ENCODE measurements at regions not wholly inside any gene's neighbourhood (a gene's known extent, or its start where the extent isn't known, plus 50 kb on each side); places are given as distances from the start of the nearest gene placed in this dataset.

DNA sequence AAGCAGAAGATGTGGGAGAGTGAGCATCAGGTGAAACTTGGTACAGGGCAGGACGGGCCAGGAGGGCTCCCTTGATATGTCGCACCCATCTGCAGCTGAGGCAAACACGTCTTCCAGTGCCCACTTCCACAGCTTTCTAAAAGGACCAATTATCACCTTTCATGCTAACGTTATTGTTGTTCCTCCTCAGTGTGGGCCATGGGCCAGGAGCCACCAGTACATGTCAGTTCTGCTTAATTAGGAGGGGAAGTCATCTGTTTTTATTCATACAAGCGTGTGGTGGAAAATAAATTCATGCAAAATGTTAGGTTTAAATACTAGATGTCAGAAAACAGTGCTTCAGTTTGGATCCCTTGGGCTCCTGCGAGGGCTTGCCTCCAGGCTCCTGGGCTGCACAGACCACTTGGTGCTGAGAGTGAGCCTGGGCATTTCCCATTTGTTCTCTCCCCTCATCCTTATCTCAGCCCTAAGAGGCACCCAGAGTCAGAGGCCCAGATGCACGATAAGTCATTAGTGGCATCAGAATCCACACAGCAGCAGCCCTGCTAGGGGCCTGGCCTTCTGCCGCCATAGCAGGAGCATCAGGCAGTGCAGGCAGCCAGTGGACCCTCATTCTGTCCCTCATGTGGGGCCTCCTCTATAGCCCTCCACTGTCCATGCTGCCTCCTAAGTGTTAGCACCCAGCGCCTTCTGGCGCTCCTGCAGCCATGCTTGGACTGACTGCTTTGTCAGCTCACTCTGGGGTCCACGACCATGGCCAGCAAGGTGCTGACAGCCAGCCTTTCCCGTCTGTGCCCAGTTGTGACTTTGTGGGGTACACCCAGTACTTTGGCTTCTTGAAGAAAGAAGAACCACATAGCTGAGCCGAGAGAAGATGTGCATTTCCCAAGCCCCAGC, 539.8 kb upstream of the RAB6C start:
- no peak for DNase-seq (ENCODE audit: low read depth)

DNA sequence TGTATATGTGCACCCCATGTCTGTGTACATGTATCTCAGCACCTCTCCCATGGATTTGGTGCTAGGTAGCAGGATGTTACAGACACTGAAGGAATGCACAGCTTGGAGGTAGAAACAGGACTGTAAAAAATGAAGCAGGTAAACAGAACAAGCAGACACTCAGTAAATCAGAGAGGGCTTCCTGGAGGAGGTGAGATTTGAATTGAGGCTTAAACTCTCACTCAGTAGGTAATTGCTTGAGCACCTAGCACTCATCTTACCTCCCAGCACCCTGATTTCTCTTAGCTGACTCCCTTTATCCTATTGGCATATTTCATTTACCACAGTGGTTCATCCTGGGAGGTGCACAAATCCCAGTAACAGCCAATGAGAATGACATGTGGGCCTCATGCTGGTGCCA, 537.9 kb upstream of the RAB6C start:
- no peak for DNase-seq (ENCODE audit: low read depth)

DNA sequence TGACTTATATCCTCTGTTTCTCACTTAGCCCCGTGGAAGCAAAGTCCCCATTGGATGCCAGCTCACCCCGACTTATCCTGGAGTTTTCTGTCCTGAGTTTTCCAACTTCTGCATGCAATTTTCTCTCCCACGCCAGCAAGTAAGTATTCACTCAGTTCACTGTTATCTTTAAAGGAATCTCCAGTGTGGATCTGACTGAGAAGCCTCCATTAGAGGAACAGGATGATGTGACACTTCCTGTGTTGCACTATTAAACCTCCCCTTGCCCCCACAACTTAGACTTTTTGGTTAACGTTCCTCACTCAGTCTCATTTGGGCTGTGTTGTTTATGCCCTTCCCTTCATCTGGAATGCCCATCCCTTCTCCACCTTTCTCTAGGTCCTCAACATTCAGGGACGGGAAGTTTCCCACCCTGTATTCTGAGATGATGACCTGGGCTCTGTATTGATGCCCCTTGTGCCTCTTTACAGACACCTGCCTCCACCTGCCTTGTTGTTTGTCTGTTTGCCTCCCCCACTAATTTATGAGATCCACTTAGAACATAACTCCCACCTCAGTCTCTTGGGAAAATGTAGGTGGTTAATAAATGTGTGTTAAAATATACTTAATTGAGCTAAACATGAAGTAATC, 536.1 kb upstream of the RAB6C start:
- no peak for DNase-seq (ENCODE audit: low read depth)

DNA sequence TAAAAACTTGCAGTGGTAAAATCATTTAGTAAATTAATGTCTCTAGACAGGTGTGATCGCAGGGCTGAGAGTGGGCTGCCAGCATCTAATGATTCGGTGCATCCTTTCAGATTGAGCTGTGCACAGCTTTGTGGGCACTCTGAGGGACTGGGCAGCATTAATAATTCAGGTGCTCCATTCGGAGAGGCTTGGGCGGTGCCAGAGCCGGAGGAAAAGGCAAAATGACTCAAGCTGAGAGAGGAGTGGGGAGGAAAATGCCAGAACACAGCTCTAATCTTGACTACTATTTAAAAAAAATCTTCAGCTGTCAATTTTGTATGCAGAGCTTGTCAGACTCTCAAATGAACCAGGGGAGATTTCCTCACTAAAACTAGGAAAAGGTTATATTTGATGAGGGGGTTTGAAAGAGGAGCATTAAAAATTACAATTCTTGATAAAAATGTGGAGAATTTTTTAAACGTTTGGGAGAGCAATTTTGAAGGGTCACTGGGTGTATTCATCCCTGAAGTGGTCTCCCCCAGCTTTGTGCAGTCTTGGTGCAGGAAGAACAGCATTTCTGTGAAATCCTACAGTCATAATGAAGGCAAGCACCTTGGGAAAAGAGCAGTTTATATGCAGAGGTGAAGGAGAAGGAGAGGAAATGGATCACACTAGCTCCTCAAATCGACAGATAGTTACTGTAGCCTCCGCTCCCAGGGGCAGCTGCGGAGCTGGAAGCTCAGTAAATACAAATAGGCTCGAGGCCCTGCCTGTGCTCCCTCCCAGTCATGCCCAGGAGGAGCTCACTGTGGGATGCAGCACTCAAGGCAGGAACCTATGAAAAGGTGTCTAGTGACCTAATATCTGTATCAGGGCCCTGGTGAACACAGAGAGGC, 535.4 kb upstream of the RAB6C start:
- no peak for DNase-seq (ENCODE audit: low read depth)

DNA sequence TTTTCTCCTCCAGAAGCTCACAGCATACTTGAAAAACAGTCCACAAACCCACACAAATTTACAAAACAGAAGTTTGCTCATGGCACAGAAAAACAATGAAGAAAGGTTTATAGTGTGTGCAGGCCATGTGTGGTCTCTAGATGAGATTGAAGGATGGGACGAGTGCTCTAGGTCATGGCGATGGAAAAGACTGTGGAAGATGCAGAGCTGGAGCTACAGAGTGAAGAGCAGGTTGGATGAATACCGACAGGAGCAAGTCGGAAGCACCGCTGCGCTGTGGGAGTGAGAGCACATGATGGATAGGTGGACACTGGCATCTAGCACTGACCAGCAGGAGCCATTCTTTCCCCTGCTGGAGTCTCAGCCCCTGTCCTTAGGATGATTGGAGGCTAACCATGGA, 534.7 kb upstream of the RAB6C start:
- no peak for DNase-seq (ENCODE audit: low read depth)

DNA sequence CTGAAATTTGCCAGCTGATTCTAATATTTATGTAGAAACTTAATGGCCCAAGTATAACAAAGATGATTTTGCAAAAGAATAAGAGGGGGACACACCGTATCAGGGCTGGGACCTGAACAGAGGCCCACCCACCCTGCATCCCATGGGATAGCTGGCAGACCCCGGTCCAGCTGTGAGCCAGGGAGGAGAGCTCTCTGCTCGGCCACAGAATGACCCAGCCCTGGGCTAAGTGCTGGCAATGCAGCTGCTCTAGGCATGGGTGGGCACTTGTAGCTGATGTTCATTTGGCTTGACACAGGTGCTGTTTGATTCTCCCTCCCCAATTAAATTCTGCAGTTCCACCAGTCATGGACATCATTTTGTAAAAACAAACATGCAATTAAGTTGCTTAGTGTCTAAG, 522.8 kb upstream of the RAB6C start:
- DNase-seq (ENCODE audit: low read depth) = no peak

DNA sequence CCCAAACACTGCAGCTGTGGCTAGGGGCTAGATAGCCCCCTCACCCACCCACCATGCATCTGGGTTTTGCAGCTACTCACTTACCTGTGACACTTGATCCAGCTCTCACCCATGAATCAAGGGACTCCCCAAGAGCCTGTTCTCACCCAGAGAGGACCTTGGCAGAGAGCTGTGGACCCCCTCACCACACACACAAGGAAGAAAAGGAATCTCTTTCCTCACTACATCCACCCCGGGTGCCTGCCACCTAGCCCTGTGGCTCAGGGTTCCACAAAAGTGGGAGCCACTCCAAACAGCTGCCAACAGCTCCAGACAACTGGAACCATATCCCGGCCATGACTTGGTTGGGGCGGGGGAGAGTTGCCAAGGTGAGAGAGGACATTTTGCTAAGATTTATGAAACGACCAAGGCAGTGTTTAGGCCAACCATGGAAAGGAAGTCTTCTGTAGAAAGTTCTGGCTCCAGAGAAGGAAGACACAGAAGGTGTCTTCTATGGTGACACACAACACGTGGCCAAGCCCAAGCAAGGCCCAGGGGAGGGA, 522.1 kb upstream of the RAB6C start:
- DNase-seq (ENCODE audit: low read depth) = no peak

DNA sequence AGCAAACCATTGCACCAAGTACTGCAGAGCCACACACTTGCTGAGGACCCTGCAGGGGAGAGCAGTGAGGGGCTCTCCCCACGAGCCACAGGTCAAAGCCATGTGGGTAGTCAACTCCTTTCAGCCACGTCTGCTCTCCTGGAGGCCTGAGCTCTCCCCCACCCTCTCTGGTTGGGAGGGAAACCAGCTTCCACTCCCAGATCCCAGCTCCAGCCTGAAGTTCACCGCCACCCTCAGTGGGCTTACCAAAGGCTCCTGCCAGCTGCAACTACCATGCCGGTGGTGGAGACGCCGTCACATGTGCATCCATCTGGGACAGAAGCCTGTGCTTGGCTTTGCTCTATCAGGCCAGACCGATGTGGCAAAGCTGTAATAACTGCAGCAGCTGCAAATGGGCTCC, 521.5 kb upstream of the RAB6C start:
- DNase-seq (ENCODE audit: low read depth) = no peak

DNA sequence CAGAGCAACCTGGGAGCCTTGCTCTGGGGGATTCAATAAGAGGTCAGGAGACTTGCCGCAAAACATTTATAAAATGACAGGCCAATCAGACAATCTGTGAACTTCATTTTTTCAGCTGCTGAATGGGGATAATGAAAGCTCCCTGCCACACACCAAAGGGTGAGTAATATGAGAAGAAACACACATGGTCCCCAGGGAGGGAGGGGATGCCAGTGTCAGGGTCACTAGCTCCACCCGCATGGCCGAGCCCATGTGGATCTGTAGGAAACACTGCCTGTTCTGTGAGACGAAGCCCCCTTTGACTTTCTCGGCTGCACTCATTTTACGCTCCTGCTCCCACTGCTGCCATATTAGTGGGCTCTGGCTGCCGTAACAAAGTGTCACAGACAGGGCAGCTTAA, 521.0 kb upstream of the RAB6C start:
- no peak for DNase-seq (ENCODE audit: low read depth)

DNA sequence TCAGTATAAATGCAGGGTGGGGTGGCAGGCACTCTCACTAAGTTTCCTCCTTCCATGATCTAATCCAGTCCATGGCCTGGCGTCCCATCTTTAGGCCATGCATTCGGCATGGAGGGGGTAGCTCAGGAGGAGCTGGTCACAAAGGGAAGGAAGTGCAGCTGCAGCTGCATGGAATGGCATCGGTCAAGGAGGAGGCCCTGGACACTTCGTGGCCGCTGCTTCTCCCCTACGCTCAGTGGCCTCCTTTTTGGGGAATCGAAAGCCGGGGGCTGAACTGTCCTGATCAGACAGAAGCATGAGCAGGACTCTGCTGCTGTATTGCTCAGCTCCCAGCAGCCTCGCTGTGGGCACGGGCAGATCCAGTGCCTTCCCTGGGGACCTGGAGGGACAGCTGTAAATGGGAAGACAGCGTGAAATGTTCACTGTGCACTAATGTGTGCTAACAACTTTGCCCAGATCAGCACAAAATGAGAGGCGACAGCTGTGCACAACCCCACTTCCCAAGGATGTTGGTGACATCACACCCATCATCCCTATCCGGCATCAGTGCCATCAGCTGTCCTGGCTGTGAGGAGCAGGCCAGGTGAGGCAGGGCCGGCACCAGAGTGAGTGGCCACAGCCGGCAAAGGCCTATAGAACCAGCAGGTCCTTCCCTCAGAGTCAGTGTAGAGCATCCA, 520.1 kb upstream of the RAB6C start:
- no peak for DNase-seq (ENCODE audit: low read depth)

DNA sequence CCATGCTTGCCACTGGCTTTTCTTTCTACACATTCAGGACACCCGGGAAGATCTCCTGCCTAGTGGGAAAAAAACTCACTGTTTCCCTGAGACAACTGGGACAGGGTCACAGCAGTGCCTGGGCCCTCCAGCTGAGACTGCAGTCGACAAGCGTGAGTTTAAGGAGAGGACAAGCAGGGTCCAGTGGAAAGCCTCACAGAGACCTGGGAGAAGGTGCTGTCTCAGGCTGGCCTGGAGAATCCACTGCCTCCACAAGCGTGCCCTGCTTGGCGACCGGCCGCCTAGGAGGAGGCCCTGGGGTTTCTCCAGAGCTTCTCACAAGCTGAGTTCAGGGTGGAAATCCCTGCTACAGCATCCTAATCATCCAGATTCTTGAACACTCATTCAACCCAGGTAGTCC, 519.6 kb upstream of the RAB6C start:
- DNase-seq (ENCODE audit: low read depth) = no peak

DNA sequence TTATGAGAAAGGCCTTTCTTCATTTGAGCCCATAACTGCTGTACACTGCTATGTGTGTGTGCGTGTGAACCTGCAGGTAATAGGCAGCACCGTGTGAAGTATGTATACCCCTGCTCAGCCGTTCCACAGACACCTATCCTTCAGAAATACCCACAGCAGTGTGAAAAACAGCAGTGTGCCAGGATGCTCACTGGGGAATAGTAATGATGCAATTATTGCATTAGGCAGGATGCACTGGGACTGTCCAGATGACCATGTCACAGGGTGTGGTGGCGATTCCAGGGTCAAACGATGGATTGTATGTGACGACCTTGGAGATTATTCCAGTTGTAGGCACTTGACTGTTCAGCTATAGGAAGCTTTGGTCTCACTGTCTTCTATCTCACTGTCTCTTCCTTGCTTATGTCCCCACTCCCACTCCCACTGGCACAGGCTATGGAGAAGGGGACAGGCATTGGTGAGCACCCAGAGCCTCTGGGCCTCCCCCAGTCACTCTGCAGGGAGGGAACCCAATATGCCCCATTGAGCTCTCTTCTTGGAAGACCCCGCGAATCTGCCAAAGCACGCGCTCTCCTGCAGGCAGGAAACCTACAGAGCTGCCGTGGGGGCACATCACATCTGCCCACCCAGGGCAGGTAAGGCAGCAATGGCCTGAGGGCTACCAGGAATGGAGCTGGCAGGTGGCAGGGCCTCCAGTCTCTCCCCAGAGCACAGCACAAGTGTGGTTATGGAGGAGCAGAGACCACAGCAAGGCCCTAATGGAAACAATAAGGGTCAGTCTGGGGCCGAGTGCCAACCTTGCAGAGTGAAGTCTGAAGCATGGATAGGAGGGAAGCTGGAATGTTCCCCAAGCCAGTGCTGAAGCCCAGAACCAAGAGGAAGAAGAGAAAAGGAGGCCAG, 518.9 kb upstream of the RAB6C start:
- DNase-seq (ENCODE audit: low read depth) = no peak

DNA sequence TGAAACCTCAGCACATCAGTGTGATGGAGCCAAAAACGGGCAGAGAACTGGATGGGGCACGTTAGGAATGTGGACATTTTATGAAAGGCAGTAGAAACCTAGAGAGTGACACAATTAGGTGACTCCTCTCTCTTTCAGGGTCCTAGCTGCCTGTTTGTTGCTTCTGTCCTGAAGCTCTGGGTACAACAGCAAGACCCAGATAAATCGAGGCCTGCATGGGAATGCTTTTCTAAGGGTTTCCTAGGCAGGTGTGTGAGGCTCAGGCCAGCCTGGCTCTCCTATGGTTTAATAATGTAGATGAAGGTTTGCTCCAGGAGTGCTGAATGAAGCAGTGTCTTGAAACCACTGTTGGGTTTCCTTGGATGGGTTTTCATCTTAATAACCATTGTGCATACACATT, 517.1 kb upstream of the RAB6C start:
- no peak for DNase-seq (ENCODE audit: low read depth)

DNA sequence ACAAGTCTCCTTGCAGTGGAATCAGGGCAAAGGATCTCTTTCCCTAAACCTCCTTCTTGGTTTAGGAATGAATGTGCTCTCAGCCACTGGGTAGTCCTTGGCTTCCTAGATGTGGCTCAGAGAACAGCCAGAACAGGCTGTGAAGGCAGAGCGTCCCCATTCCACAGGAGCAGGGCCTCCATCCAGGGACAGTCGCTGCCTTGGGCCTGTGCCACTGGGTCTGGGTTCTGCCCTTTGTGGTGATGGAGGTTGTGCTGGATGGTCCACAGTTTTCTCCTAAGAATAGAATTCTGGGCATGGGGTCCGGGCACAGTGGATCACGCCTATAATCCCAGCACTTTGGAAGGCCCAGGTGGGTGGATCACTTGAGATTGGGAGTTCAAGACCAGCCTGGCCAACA, 516.5 kb upstream of the RAB6C start:
- no peak for DNase-seq (ENCODE audit: low read depth)

DNA sequence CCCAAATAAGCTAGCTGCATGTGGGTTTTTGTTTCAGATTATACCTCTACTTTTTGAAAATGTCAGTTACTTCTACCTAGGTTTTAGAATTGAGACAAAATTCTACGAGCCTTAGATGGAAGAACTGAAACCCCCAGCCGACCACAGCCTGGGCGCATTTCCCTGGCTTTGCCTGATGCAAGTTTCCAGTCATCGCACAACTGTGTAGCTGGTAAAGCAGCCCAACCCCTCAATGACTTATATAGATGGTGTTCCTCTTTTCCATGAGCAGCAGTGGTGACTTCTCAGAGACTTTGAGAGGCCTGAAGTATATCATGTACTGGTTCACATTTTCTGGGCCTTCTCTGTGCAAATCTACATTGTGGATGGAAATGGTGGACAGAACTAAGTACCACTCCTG, 515.4 kb upstream of the RAB6C start:
- DNase-seq (ENCODE audit: low read depth) = no peak

DNA sequence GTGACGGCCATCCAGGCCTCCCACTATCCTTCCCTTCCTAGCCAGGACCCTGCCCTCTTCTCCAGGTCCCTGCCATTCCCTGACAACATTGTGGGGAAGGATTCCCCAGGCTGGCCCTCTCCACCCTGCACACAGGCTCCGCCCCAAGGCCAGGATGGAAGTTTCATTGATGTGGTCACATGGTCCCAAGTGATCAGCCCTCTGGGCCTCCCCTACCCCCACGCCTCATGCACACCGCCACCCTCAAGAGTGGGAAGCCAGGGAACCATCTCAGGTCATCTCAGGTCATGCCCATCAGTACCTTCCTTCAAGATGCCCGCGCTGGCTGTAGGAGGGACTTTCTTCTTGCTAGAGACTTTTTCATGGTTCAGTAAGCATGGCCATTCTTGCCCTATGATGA, 514.8 kb upstream of the RAB6C start:
- no peak for DNase-seq (ENCODE audit: low read depth)

DNA sequence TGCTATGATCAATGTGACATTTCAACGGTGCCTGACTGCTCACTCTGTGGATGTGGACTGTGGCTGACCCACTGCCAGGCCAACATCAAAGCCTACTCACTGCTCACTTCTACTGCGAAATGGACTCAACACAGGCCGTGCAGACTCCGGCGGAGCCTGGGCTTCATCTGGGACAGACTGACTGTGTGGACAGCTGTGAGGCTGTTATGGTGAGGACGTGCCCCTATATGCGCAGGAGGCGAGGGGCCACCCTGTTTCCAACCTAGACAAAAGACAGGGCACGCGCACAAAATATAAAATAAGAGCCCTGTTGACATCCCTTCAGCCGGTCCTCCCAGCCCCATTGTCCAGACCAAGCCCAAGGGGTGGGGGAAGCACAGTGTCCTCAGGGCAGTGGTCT, 514.4 kb upstream of the RAB6C start:
- no peak for DNase-seq (ENCODE audit: low read depth)

DNA sequence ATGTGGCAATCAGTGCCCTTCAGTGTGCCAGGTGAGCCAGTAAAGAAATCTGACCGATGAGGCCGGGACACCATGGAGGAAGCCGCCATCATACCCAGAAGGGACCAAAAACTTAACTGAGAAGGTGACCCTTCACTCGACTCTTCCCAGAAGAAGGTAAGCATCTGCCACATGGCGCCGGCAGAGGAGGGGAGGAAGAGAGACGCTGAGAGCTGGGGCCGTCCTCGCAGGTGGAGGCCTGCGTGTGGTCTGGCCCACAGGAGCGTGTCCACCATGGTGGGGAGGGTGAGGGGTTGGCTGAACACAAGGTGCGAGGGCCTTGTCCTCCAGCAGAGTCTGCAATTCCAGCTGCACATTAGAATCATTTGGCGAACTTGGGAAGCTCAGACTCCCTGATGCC, 513.1 kb upstream of the RAB6C start:
- no peak for DNase-seq (ENCODE audit: low read depth)

DNA sequence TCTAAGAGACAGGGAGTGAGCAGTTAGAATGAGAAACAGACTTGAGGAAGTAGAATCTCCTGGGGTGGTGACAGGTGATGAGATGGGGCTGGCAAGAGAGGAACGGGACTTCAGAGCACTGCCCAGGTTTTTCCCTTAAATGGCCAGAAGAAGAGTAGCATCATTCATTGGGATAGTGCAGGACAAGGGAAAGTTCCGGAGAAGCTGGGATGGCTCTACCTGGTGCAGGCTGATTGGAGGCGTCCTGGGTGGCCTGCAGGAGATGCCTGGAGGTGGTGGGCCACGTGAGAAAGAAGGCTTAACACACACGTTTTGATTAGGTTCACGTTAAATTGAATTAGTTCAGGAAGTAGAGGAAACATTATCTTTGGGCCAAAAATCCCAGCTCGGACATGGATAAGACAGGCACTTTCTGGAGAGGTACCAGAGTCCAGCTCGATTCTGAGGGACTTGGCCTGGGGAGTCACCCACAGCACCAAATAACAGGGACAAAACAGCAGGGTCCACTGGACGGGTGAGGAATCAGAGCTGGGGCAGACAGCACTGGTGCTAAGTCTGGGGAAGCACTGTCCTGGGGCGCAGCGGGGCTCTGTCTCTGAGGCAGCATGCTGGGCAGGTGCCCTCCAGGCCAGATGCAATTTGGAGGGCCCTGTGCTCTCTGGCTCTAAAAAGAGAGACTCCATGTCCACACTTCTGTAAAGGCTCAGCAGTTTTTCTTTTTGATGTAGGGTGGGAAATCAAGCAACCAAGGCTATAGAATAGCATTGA, 512.3 kb upstream of the RAB6C start:
- DNase-seq (ENCODE audit: low read depth) = no peak

DNA sequence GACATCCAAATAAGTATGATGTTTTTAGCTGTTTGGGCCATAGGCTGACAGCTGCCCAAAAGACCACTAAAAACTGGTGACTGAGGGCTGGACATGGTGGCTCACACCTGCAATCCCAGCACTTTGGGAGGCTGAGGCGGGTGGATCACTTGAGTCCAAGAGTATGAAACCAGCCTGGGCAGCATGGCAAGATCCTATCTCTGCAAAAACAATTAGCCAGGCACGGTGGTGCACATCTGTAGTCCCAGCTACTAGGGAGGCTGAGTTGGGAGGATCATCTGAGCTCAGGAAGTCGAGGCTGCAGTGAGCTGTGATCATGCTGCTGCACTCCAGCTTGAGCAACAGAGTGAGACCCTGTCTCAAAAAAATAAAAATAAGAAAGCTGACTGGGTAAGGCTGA, 511.5 kb upstream of the RAB6C start:
- no peak for DNase-seq (ENCODE audit: low read depth)

Data from stimulated activated CD8-positive, alpha-beta memory T cell treated with anti-CD3 and anti-CD28 coated beads, Interleukin-4, amount 100 ng/mL, for 24 hours (primary cell).